NCI-H2081 treated with DMSO at 0.1 percent for 48 hours (cell line): ENCODE measurements at regions not wholly inside any gene's neighbourhood (a gene's known extent, or its start where the extent isn't known, plus 50 kb on each side); places are given as distances from the start of the nearest gene placed in this dataset.

ENCODE experiments used
- DNase-seq: peaks from one replicate; lab custom pipeline; 2025; lab: John Stamatoyannopoulos, UW

GRCh38 chr2:136242100-136242499 lies 124.2 kb upstream of the CXCR4 start:
- DNase-seq = no peak

- no peak for DNase-seq
These were observed 121.2 kb upstream of the CXCR4 start for GRCh38 chr2:136239079-136239685.

GRCh38 chr2:136238286-136239078 lies 120.5 kb upstream of the CXCR4 start:
- no peak for DNase-seq

GRCh38 chr2:136236019-136236418 lies 118.1 kb upstream of the CXCR4 start:
- no peak for DNase-seq

- no peak for DNase-seq
These were observed 117.6 kb upstream of the CXCR4 start for GRCh38 chr2:136235546-136235945.

- no peak for DNase-seq
These were observed 116.3 kb upstream of the CXCR4 start for GRCh38 chr2:136234261-136234660.

GRCh38 chr2:136233298-136233697 lies 115.3 kb upstream of the CXCR4 start:
- DNase-seq = no peak

- DNase-seq = no peak
These were observed 114.7 kb upstream of the CXCR4 start for GRCh38 chr2:136232456-136233172.

GRCh38 chr2:136230464-136230863 lies 112.5 kb upstream of the CXCR4 start:
- DNase-seq = no peak

GRCh38 chr2:136226903-136227302 lies 109.0 kb upstream of the CXCR4 start:
- DNase-seq = no peak

GRCh38 chr2:136225950-136226835 lies 108.2 kb upstream of the CXCR4 start:
- DNase-seq = no peak

GRCh38 chr2:136223274-136223673 lies 105.3 kb upstream of the CXCR4 start:
- DNase-seq = no peak

GRCh38 chr2:136222862-136223261 lies 104.9 kb upstream of the CXCR4 start:
- no peak for DNase-seq

GRCh38 chr2:136221026-136221425 lies 103.1 kb upstream of the CXCR4 start:
- no peak for DNase-seq

GRCh38 chr2:136219963-136220362 lies 102.0 kb upstream of the CXCR4 start:
- no peak for DNase-seq

- DNase-seq = no peak
These were observed 101.4 kb upstream of the CXCR4 start for GRCh38 chr2:136219341-136219740.

- DNase-seq = no peak
These were observed 100.0 kb upstream of the CXCR4 start for GRCh38 chr2:136217996-136218395.

- no peak for DNase-seq
These were observed 98.0 kb upstream of the CXCR4 start for GRCh38 chr2:136215908-136216472.

- DNase-seq = no peak
These were observed 97.5 kb upstream of the CXCR4 start for GRCh38 chr2:136215449-136215848.

GRCh38 chr2:136214307-136215200 lies 96.6 kb upstream of the CXCR4 start:
- DNase-seq = no peak

GRCh38 chr2:136213836-136214235 lies 95.9 kb upstream of the CXCR4 start:
- DNase-seq = no peak
